BE2C (cell line): ENCODE measurements at regions not wholly inside any gene's neighbourhood (a gene's known extent, or its start where the extent isn't known, plus 50 kb on each side); places are given as distances from the start of the nearest gene placed in this dataset.

Source experiments
- DNase-seq: peaks from one replicate; pipeline ENCODE4 v3.0.0-alpha.2; 2020
- H3K27me3 ChIP-seq: fragments of 250-450 bp; sonication (Bioruptor Pico); 2 replicates; pipeline ENCODE4 v1.5.1; 2020; ENCODE audit warnings: mild to moderate bottlenecking
- H3K36me3 ChIP-seq: fragments of 250-450 bp; sonication (Bioruptor Pico); 2 replicates; pipeline ENCODE4 v1.5.1; 2020; ENCODE audit warnings: mild to moderate bottlenecking
- H3K4me1 ChIP-seq: fragments of 250-450 bp; sonication (Bioruptor Pico); 2 replicates; pipeline ENCODE4 v1.5.1; 2020
- H3K4me3 ChIP-seq: 2 replicates; pipeline ENCODE4 v1.5.1; 2011; ENCODE audit warnings: low read depth, low read length
- H3K9me3 ChIP-seq: fragments of 250-450 bp; sonication (Bioruptor Pico); 2 replicates; pipeline ENCODE4 v1.5.1; 2020
- TF ChIP-seq, protein P1 (sequence below): IDR thresholded peaks from 2 replicates; pipeline ENCODE4 v1.5.1; 2012; ENCODE audit warnings: mild to moderate bottlenecking, low read depth, low read length

DNA sequence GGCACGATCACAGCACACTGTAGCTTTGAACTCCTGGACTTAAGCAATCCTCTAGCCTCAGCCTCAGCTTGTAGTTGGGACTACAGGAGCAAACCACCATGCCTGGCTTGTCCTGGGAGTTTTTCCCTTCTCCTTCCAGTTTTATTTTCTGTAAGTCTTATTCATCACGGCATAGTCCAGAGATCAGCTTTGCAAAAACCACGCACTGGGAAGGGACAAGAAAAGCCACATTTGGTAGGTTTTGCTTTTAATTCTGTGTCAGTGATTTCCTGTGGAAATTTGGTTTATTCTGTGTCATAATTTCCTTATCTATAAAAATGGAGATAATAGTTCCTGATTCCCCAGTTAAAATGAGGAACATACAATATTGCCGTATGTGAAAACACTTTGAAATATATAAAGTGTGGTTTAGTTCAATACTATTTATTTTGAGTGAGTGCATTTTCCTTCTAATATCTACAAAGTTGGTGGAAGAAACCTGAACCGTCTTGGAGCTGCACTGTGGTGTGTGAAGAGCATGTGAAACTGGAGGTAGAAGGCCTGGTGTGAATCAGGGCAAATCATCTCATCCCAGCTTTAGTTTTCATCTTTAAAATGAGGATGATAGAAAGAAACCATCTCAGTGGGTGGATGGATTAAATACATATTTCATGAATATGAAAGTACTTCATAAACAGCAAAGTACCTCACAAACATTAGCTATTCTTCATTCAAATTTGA lies 92.8 kb upstream of the ELL2 start:
- Histone ChIP-seq H3K36me3 (no peaks in the 10 kb centered on the region), H3K9me3 (no peaks in the 10 kb centered on the region)
- DNase-seq, result no peak

DNA sequence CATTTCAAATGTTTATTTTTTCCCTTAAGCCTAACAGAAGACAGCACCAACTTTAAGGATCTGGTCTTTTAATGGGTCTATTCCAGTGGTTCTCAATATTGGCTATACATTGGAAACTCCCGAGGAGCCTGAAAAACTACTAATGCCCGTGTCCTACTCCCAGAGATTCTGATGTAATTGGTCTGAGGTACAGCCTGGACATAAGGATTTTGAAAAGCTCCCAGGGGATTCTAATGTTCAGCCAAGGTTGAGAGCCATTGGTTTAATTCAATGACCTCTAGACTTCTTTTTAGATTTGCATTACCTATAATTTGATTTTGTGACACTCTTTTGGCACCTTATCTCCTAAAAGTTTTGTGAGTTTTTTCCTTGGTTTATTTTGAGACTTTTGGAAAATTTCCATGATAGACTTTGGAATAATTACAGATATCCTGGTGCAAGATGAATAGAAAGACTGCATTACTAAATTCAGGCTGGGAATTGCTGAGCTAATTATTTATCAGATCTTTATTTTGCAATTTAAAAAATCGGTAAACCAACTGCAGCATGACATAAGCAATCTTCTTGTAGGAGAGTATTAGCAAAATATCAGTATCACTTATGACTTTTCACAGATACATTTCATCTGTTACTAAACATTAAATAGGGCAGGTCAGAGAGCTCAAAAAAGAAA lies 91.5 kb upstream of the ELL2 start:
- Histone ChIP-seq H3K27me3 (no peaks in the 10 kb centered on the region), H3K36me3 (no peaks in the 10 kb centered on the region), H3K4me1 (no peaks in the 10 kb centered on the region), H3K4me3 (no peak overlapping the region), H3K9me3 (no peaks in the 10 kb centered on the region)
- TF ChIP-seq, protein P1, sequence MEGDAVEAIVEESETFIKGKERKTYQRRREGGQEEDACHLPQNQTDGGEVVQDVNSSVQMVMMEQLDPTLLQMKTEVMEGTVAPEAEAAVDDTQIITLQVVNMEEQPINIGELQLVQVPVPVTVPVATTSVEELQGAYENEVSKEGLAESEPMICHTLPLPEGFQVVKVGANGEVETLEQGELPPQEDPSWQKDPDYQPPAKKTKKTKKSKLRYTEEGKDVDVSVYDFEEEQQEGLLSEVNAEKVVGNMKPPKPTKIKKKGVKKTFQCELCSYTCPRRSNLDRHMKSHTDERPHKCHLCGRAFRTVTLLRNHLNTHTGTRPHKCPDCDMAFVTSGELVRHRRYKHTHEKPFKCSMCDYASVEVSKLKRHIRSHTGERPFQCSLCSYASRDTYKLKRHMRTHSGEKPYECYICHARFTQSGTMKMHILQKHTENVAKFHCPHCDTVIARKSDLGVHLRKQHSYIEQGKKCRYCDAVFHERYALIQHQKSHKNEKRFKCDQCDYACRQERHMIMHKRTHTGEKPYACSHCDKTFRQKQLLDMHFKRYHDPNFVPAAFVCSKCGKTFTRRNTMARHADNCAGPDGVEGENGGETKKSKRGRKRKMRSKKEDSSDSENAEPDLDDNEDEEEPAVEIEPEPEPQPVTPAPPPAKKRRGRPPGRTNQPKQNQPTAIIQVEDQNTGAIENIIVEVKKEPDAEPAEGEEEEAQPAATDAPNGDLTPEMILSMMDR, result no peak
- no peak for DNase-seq

More for the DNA sequence above, 92.8 kb upstream of the ELL2 start:
- Histone ChIP-seq H3K4me3 (no peak overlapping the region), H3K4me1 (no peaks in the 10 kb centered on the region), H3K27me3 (no peaks in the 10 kb centered on the region)
- TF ChIP-seq, protein P1, result no peak

DNA sequence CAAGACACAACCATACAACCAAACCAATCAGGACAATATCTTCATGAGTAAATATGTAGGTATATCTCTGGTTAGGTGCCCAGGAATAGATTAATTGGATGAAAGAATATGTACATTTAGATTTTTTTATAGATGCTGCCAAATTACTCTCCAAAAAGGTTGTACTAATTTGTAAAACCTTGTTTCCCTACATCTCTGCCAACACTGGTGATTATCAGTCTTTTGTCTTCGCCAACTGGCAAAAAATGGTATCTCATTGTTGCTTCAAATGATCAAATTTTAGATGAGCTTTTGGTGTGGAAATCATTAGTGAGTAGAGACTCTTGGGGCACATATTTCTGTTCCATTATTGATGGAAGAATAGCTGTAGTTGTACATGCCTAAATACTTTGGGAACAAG lies 90.7 kb upstream of the ELL2 start:
- no peaks in the 10 kb centered on the region for H3K27me3 ChIP-seq
- no peaks in the 10 kb centered on the region for H3K9me3 ChIP-seq
- no peak overlapping the region for H3K4me3 ChIP-seq
- no peaks in the 10 kb centered on the region for H3K4me1 ChIP-seq
- H3K36me3 ChIP-seq, result no peaks in the 10 kb centered on the region
- TF ChIP-seq, protein P1, result no peak
- DNase-seq, result no peak

DNA sequence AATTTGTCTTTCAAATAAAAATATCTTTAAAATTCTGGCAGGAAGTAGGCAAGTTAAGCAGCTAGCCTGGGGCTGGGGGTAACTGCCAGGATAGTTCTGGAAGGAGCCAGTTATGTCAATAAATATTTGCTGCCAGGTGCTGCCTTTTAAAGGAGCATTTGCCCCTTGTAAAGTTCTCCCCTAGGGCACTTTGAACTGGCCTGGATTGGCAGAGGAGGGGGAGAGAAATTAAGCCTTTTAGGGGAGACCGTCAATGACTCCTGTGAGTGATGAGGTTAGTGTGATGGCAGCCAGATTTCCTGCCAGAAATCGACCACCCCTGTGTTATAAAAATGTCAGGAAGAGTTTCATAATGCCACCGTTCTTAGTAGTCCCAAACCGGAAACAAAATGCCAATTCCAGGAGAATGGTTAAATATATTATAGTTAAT lies 89.8 kb upstream of the ELL2 start:
- Histone ChIP-seq H3K9me3 (no peaks in the 10 kb centered on the region), H3K4me1 (no peaks in the 10 kb centered on the region), H3K36me3 (no peaks in the 10 kb centered on the region), H3K27me3 (no peaks in the 10 kb centered on the region), H3K4me3 (no peak overlapping the region)
- no peak for DNase-seq
- TF ChIP-seq, protein P1, result no peak

DNA sequence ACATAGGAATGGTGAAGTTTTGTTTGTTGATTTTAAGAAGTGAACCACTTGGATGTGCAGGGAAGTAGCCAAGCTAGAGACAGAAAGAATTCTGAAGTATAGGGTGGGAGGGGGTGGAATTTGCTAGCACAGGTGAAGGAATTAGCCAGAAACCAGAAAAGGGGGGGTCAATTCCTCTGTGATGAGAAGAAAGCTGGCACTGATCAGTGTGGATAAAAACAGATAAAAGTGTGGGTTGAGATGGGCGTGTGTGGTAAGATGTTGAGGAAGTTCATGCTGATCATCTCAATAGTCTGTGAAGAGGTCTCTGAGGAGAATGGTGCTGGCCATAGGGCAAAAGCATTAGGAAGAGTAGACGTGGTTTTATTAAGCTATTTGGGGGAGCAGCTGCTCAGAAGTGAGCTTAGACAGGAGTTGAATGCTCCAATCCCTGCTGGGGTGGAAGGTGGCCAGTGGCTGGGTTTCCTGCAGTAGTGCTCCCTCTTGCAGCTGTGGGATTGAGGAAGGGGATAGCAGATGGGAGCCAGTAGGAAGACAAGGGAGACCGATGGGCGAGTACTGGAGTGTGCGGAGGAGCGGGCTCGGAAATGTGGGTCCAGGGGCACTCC lies 88.7 kb upstream of the ELL2 start:
- TF ChIP-seq, protein P1, result no peak
- no peaks in the 10 kb centered on the region for H3K4me1 ChIP-seq

More for the DNA sequence above, 88.7 kb upstream of the ELL2 start:
- Histone ChIP-seq H3K36me3 (no peaks in the 10 kb centered on the region), H3K27me3 (no peaks in the 10 kb centered on the region), H3K9me3 (no peaks in the 10 kb centered on the region), H3K4me3 (no peak overlapping the region)
- DNase-seq, result no peak
